CD4-positive, alpha-beta T cell treated with Interleukin-15 for 1 hour (primary cell): ENCODE measurements at regions not wholly inside any gene's neighbourhood (a gene's known extent, or its start where the extent isn't known, plus 50 kb on each side); places are given as distances from the start of the nearest gene placed in this dataset.

Experiments
- DNase-seq: peaks from one replicate; pipeline ENCODE4 v3.0.0-alpha.2; 2020

GRCh38 chr5:158433634-158434033 lies 574.7 kb upstream of the CLINT1 start:
- no peak for DNase-seq

- no peak for DNase-seq
Observed at GRCh38 chr5:158431369-158432029, 572.6 kb upstream of the CLINT1 start.

- DNase-seq: no peak
Observed at GRCh38 chr5:158430798-158431167, 571.8 kb upstream of the CLINT1 start.

GRCh38 chr5:158430166-158430797 lies 571.3 kb upstream of the CLINT1 start:
- no peak for DNase-seq

- DNase-seq: no peak
Observed at GRCh38 chr5:158429564-158429963, 570.6 kb upstream of the CLINT1 start.

GRCh38 chr5:158423623-158424200 lies 564.8 kb upstream of the CLINT1 start:
- DNase-seq: no peak

GRCh38 chr5:158422653-158423515 lies 563.9 kb upstream of the CLINT1 start:
- DNase-seq: no peak

- no peak for DNase-seq
Observed at GRCh38 chr5:158421319-158421718, 562.4 kb upstream of the CLINT1 start.

GRCh38 chr5:158419186-158419585 lies 560.2 kb upstream of the CLINT1 start:
- DNase-seq: no peak

- DNase-seq: no peak
Observed at GRCh38 chr5:158414780-158415179, 555.8 kb upstream of the CLINT1 start.

GRCh38 chr5:158414333-158414762 lies 555.4 kb upstream of the CLINT1 start:
- no peak for DNase-seq

GRCh38 chr5:158413122-158413680 lies 554.3 kb upstream of the CLINT1 start:
- DNase-seq: no peak

GRCh38 chr5:158410976-158411375 lies 552.0 kb upstream of the CLINT1 start:
- DNase-seq: no peak

- no peak for DNase-seq
Observed at GRCh38 chr5:158409507-158409906, 550.6 kb upstream of the CLINT1 start.

- no peak for DNase-seq
Observed at GRCh38 chr5:158407824-158408195, 548.9 kb upstream of the CLINT1 start.

- DNase-seq: no peak
Observed at GRCh38 chr5:158406884-158407823, 548.2 kb upstream of the CLINT1 start.

GRCh38 chr5:158398360-158399201 lies 539.6 kb upstream of the CLINT1 start:
- DNase-seq: no peak

GRCh38 chr5:158397278-158397677 lies 538.3 kb upstream of the CLINT1 start:
- DNase-seq: no peak

- DNase-seq: no peak
Observed at GRCh38 chr5:158394102-158394501, 535.2 kb upstream of the CLINT1 start.

- no peak for DNase-seq
Observed at GRCh38 chr5:158393457-158393856, 534.5 kb upstream of the CLINT1 start.

- no peak for DNase-seq
Observed at GRCh38 chr5:158392753-158393152, 533.8 kb upstream of the CLINT1 start.
